ENCODE measurements at regions not wholly inside any gene's neighbourhood (a gene's known extent, or its start where the extent isn't known, plus 50 kb on each side); places are given as distances from the start of the nearest gene placed in this dataset.

DNA sequence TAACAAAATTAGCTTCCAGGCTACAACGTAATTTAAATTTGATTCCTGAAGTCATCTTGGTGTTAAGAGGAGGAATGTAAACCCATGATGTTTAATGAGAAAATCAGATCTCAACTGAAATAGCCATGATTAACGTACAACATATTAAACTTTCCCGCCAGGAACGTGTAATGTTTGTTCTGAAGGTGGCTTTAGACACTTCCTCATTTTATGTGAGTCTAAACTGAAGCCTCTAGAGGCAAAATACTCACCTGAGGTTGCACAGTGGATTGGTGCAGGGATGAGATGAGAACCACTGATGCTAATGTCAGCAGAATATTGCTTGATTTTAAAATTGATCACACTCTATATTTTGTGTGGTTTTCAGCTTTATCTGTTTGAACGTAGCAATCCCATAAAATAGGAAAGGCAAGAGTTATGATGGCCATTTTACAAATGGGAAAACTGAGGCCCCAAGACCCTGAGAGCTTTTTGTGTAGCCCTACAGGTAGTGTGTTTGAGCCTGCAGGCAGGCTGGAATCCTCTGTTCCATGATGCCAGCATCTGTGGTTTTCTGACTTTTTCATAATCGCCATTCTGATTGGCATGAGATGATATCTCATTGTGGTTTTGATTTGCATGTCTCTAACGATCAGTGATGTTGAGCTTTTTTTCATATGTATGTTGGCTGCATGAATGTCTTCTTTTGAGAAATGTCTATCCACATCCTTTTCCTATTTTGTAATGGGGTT lies 243.7 kb upstream of the BMPER start:
- DNase-seq = peak; percentile 22

GRCh38 chr7:33666531-33666930 lies 238.8 kb upstream of the BMPER start:
- no peak for DNase-seq

GRCh38 chr7:33667196-33667595 lies 238.1 kb upstream of the BMPER start:
- no peak for DNase-seq

DNA sequence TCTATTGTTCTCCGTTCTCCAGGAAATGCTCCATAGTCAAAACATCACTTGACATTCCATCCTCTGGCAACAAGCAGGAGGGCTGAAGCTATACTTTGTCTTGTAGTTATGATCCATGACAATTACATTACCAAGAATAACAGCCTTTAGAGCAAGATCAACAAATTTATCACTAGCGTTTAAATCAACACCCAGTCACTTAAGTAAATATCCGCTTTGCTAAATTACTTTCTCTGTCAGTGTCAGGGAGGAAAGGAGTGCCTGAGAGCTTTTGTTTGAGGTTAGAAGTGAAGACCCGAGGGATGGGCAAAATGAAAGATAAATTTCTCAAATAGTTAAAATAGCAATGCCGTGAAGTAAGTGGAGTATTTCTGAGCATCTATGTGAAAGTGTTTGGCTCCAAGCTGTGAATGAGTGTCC lies 236.1 kb upstream of the BMPER start:
- DNase-seq = no peak

GRCh38 chr7:33671531-33672262 lies 233.6 kb upstream of the BMPER start:
- DNase-seq = no peak

DNA sequence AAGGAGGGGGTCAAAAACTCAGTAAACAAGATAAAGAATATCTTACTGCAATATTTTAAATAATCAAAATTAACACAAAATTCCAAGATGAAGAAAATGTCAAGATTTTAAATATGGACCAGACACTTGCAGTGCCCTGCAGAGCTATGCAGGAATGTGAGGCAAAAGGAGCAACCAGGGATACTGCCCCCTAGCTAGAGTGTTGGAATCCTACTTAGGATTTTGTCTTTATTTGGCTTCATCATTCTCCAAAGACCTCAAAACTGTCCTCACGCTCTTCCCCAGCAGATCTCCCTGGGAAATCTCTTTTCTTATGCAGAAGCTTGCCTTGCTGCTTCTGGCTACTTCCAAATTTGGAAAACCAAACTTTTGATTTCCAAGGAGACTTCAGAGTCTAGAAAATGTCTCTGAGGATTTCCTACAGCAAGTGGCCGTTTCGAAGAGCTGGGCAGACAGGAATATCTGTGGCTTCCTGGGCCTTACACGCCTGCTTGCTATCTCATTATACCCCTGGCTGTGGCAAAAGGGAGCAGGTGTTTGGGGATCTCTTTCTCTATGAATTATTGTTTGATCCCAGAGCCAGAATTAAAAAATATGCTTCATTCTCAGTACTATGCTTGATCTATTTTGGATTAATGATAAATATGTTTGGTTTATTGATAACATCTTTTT lies 232.2 kb upstream of the BMPER start:
- no peak for DNase-seq

DNA sequence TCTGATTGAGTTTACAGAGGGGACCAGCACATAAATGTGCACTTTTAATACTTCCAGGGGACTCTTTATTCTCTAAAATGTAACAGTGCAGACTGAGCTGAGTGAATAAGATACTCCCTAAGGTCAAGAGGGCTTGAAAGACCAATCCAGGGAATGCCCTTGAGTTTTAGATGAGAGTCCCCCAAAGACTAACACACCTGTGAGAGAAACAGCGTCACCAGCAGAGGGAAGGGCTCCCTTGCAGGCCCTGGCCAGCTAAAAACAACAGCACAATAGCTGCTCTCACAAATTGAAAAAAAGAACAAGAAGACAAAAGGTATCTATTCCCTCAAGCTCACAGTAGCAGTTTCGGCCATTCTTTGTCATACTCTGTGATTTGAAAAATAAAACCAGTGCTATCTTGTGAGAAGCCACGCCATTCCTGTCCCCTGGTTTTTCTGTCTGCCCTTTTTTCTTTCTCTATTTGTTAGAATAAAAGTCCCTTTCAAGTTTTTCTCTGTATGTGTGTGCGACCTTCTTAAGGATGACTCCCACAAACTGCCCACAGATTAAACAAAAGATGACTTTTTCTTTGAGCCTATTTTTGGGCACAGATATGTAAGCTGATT lies 230.4 kb upstream of the BMPER start:
- DNase-seq = no peak

GRCh38 chr7:33677556-33677955 lies 227.8 kb upstream of the BMPER start:
- DNase-seq = no peak

GRCh38 chr7:33678569-33679335 lies 226.6 kb upstream of the BMPER start:
- DNase-seq = no peak

GRCh38 chr7:33680682-33681081 lies 224.7 kb upstream of the BMPER start:
- no peak for DNase-seq

- DNase-seq = no peak
These were observed 219.8 kb upstream of the BMPER start for GRCh38 chr7:33685503-33685902.

GRCh38 chr7:33685981-33686683 lies 219.2 kb upstream of the BMPER start:
- DNase-seq = no peak

DNA sequence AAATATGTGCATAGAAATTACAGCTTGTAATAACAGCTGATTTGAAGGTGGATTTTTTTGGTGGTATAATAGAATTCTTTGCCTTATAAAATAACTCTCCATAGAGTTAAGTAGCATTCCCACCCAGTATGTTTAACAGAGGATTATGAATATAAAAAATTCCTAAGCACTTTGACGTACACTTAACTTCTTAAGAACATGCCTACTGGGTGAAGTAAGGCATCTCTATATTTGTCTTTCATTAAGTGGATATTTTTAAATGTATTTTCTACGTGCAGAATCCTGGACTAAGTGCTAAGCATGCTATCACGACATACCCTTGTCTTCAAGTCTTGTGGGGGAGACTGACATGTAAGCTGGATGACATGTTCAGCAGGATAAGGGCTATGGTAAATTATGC lies 217.7 kb upstream of the BMPER start:
- DNase-seq = no peak

GRCh38 chr7:33691180-33691579 lies 214.2 kb upstream of the BMPER start:
- no peak for DNase-seq

- no peak for DNase-seq
These were observed 212.4 kb upstream of the BMPER start for GRCh38 chr7:33692956-33693355.

DNA sequence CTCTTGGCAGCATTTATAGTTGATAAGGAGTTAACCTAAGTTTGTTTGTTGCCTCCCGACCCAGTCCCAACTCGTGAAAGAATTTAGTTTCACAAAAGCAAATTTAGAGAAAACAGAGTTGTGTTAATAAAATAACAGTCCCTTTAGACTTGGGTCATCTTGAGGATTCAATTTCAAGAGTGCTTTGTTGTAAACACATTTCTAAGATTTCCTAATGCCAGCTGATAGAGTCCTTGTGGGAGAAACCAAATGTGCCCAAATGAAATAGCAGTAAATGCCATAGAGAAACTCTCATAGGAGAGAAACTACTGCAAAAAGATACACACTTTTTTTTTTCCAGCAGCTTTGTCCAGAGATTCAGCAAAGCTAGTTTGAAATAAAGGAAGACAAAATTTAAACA lies 211.3 kb upstream of the BMPER start:
- DNase-seq = no peak

GRCh38 chr7:33697616-33698015 lies 207.7 kb upstream of the BMPER start:
- no peak for DNase-seq

DNA sequence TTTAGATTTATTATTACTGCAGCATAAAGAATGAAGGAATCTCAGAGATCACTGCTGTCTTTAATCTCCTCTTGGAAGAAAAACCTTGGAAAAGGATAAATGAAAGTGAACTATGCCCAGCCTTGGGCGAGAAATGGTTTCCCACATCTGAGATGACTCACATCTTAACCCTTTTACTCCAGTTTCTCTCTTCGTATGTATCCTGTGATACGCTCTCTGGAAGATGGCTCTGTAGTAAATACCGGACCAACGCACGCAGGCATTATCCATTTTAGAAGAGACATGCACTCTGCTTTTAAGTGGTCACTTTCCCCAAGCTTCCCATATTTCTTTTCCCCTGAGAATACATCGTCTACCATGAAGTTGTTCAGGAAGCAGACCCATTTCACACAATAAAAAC lies 207.3 kb upstream of the BMPER start:
- DNase-seq = no peak

- DNase-seq = no peak
These were observed 206.6 kb upstream of the BMPER start for GRCh38 chr7:33698692-33699128.

DNA sequence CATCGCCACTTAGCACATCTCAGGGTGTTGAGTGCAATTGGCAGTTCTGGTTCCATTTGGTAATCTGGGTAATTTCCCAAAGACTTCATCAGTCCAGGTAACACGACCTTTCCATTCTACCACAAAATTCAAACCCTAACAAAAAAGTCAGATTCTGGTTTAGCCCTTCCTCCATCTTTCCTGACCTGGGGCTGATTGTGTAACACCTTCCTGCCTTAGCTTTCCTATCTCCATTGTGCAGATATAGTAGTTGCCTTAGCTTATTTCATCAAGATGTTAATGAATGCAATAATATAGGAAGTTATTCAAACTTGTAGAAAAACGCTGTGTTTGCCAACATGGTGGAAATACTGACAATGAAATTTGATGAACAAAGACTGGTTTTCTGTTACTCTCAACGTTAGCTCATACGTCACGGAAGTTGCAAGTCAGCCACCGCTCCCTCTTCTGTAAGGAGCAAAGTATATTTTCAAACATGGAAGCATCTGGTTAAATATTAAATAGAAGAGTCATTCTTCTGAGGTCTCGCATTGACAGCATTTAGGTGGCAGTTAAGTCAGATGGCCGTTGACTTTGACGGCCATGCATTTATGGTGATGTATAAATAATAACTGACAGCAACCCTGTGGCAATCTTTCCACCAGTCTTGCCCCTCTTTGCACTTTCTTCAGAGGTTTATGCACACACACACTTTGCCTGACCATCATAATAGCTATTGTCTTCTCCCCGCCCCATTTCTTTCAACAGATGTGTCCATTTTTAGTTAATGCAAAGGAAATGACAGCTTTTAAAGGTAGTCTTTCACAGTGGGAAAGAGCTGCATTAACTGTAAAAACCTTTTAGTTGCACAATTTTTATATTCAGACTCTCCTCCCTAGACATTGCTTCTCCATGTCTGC lies 205.1 kb upstream of the BMPER start:
- DNase-seq = no peak

- no peak for DNase-seq
These were observed 204.1 kb upstream of the BMPER start for GRCh38 chr7:33701189-33701740.

All from hematopoietic multipotent progenitor cell treated with erythropoietin and hydrocortisone succinate and interleukin-3 and kit ligand, for 6 days (in vitro differentiated cells).